IPS DF 19.7 (cell line): ENCODE measurements at regions not wholly inside any gene's neighbourhood (a gene's known extent, or its start where the extent isn't known, plus 50 kb on each side); places are given as distances from the start of the nearest gene placed in this dataset.

ENCODE experiments used
- DNase-seq: peaks from one replicate; pipeline ENCODE4 v3.0.0-alpha.2; 2013; ENCODE audit warnings: low read depth, low spot score

DNA sequence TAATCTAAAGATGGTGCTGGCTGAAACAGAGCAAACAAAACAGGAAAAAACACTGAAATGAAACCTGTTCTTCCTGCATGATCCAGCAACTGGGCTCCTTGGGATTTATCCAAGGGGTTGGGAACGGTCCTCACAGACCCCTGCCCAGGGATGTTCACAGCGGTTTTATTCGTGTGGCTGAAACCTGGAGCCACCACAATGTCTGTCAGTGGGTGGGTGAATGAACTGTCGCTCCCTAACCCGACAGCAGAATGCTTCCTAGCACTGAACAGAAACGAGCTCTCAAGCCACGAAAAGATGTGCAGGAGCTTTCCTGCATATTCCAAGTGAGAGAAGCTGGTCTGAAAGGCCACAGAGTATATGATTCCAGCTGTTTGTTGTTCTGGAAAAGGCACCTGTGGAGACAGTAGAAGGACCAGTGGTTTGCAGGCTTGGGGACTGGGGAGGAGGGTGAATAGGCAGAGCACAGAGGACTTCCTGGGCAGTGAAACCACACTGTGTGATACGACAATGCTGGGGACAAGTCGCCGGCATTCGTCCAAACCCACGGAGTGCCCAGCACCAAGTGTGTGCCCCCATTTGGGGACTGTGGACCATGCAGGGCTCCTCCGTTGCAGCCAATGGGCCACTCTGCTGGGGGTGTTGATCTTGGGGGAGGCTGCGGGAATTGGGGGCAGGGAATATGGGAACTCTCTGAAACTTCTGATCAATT lies 73.9 kb downstream of the TEX29 start:
- DNase-seq = no peak

GRCh38 chr13:111395511-111396393 lies 75.3 kb downstream of the TEX29 start:
- DNase-seq = no peak

DNA sequence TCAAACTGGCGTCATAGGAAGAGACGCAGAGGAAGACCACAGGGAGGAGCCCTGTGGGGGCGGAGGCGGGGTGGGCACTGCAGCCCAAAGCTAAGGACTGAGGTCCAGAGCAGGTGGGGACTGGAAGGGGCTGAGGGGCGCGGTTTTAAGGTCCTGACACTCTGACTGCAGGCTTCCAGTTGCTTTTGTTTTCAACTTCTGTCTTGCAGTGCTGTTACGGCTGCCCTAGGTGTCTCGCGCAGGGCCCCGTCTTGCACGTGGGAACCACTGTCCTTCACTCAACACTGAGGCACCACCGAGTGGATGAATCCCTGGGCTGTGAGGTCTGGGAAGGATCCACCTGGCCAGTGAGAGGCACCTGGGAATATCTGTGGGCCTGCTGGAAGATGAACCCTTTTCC lies 76.0 kb downstream of the TEX29 start:
- DNase-seq = no peak

DNA sequence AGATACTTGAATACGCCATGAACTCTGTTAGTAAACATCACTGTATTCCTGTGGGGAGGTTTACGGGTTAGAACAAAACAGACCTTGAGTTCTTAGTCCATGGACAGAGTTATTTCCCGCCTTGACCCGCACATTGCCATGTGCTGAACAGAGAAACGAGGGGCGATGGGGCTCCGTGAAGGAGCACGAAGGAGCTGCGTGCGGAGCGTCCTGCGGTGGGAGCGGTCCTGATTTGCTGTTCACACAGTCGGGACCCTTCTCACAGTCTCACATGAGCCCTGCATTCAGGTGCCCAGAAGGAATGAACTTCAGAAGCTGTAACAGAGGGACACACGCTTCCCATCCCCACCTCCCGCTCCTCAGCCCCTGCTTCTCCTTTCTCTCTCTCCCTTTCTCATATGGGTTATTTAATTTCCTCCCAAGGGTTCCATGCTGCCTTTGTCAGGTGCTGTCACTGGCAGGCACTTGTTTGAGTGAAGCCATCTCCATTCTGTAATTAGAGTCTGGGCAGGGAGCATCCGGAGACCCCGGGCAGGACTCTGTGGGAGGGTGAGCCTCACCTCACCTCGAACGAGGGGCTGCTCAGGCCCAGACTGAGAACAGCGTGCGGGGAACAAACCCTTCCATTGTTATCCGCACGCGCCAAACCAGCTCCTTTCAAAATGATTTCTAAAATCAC lies 76.9 kb downstream of the TEX29 start:
- DNase-seq = no peak

- no peak for DNase-seq
Observed at GRCh38 chr13:111398196-111398595, 77.8 kb downstream of the TEX29 start.

GRCh38 chr13:111398715-111399299 lies 78.4 kb downstream of the TEX29 start:
- no peak for DNase-seq

DNA sequence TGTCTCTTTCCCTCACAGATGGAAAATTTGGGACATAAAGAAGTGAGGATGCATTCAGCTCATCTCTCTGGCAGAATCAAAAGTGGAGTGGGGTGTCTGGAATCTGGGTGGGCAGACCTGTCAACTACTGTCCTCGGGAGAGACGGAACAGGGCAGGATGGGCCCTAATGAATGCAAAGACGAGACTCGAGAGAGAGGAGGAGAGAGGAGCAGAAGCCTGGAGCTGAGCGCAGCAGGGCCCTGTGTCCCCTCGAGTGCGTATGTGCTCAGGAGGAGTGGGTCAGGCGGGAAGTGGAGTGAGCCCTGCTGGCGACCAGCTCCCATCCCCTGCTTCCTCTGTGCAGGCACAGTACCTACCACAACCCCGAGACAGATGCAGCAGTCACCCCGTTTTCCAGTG lies 78.9 kb downstream of the TEX29 start:
- DNase-seq = no peak

DNA sequence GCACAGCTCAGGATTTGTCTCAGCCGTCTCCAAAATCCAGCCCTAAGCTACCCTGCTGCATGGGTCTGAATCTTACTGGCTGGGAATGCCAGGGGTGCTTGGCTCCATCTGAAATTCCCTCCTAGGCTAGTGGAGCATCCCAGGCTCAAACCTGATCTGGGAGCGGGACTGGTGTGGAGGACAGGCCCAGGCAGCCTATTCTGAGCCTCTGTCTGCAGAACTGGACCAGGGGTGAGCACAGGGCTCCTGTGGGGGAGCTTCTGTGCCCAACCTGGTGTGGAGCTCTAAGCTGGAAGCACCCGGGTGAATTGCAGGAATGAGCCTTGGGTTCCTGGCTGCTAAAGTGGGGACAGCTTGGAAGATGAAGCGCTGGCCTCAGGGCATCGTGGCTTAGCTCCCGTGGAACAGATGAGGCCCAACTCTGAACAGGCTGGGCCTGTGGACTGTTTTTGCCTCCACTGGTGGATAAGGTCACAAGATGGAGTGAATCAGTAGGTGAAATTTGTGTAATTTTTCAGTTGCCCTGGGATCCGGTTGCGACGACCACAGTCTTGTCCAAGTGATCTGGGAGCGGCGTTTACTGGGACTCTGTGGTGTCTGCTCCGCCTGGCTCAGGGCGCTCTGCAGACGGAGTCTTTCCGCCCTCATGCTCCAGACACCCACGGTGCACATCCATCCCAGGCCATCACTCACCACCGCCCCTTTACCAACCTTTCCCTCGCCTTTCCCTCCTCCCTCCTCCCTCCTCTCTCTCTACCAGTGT lies 79.5 kb downstream of the TEX29 start:
- DNase-seq = no peak

DNA sequence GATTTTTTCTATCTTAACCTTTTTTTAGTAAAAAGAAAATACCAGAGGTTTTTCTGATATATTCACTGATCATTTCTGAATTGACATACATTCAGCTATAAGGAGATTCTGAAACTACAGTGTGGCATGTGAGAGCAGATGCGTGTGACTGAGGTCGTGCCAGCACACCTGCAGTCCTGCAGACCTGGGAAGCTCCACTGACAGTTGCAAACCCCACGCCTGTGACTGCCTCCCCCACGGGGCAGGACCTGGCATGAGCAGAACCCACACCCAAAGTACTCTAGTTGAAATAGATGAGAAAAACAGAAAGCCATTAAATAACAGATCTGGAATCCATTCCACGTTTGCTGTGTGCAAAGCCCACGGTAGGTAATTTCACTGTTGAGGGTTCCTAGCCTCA lies 80.7 kb downstream of the TEX29 start:
- no peak for DNase-seq

GRCh38 chr13:111401755-111402154 lies 81.3 kb downstream of the TEX29 start:
- no peak for DNase-seq

DNA sequence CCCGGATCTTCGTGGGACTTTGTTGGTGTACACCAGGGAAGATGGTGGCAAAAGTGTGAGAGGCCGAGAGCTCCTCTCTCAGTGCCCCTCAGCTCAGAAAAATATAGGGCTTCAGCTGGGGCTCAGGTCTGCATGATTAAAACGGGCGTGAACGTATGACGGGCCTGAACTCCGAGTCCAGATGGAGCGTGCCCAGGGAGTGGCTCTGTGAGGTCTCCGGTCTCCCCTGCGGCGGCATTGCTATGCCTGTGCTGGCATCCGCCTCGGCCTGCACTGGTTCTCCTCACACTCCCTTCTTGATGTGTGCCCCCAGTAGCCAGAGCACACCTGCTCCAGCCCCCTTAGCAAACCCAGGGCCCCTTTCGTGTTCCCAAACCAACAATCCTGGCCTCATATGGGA lies 82.0 kb downstream of the TEX29 start:
- DNase-seq = no peak

- DNase-seq = no peak
Observed at GRCh38 chr13:111403266-111403665, 82.8 kb downstream of the TEX29 start.

GRCh38 chr13:111404746-111405145 lies 84.3 kb downstream of the TEX29 start:
- no peak for DNase-seq

GRCh38 chr13:111406636-111407035 lies 86.2 kb downstream of the TEX29 start:
- no peak for DNase-seq

DNA sequence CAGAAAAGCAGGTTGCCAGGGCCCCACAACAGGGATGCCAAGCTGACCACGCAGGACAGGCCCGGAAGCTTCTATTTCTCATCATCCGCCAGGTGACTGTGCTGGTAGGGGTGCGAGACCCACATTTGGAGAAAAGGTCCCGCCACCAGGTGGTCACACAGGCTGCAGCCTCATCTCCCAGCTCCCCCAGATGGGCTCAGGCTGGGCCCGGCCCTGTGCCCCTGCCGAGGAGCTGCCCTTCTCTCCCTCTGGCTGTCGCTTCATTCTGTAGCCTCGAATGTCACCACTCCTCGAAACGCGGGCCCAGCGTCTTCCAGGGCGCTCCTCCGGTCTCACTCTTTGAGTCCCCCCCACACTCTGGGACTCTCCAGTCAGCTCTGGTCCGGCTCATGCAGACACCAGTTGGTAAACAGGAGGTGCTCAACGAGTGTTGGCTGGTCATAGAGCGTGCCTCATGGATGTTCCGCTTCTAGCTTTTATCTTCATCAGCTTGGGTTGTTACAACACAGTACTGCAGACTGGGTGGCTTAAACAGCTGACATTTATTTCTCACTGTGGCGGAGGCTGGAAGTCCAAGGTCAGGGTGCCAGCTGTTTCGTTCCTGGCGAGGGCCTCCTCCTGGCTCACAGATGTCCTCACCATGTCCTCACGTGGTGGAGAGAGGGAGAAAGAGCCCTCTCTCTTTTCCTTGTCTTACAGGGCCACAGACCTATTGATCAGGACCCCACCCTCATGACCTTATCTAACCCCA lies 87.1 kb downstream of the TEX29 start:
- DNase-seq = no peak

DNA sequence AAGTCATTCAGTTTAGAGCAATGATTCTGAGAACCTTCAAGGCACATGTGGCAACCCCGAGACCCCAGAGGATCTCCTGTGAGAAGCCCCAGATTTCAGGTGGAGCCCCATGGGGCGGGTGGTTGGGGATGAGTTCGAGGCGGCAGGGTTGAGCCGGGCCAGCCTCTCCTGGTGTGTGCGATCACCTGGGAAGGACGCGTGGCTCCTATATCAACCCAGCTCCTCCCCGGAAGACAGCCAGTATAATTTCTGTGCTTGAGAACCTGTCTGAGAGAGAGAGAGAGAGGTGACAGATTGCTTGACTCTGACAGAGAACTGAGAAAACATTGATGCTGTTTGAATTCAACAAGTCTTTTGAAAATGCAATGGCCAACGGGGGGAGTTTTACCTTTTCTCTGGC lies 89.0 kb downstream of the TEX29 start:
- no peak for DNase-seq

GRCh38 chr13:111410232-111411021 lies 90.0 kb downstream of the TEX29 start:
- no peak for DNase-seq

DNA sequence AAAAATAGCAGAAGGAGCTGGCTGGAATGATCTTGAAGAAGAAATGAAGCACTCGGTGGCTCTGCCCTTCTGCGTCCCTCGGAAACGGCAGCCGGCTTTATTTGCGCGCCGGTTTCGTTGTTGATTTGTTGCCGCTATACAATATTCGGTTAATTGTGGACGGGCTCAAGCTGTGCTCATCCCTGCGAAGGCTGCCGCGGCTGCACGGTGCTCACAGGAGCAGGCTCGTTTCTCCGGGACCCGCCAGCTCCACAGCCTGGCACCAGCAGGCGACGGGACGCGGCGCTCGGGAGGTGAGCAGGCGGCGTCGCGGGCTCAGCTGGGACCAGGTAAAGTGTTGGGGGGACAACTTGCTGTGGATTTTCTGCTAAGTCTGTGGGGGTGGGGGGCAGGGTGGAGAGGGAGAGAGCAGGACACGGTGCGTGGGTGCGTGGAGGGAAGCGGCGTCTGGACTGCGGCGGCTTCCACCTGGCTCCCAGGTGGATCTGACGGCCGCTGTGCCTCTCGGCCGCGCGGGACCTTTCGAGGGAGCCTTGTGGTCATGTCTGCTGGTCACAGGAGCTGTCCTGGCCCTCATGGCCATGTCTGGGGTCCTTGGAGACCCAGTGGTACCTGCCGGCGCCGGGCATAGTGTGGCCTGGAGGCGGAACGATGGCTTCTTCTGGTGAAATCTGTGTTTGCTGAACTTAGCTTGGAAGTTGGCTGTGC lies 90.9 kb downstream of the TEX29 start:
- no peak for DNase-seq
